NCI-H226 (cell line): ENCODE measurements at regions not wholly inside any gene's neighbourhood (a gene's known extent, or its start where the extent isn't known, plus 50 kb on each side); places are given as distances from the start of the nearest gene placed in this dataset.

Experiments
- DNase-seq: peaks from one replicate; pipeline ENCODE4 v3.0.0-alpha.2; 2015

DNA sequence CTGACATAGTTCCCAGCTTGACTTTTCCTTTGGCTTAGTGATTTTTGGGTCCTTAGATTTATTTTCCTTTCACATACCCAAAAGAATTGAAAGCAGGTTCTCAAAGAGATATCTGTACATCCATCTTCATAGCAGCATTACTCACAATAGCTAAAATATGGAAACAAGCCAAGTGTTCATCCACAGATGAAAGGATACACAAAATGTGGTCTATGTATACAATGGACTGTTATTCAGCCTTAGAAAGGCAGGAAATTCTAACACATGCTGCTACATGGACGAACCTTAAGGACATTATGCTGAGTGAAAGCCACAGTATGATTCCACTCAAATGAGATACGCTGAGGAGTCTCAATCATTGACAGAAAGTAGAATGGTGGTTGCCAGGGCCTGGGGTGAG, 171.8 kb downstream of the IGLL1 start:
- no peak for DNase-seq

DNA sequence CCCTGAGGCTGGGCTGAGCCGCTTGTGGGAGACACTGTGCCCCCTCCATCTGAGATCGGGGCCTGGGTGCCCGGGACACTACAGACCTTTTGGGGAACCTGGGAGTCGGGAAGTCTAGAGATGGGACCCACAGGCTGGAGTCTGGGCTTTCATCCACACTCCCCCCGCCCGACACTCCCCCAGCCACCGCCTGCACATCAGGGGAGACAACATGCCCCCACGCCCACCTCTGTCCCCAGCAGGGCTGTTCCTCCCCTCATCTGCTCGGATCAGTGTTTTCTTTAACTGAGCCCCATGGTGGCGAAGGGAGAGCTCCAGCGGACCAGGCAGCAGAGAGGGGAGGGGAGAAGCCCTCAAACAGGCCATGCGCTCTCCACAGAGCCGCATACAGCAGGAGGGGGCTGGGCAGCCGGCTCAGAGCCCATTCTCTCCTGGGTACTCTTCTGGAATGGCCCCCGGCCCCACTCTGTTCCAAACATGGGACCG, 174.7 kb downstream of the IGLL1 start:
- no peak for DNase-seq

DNA sequence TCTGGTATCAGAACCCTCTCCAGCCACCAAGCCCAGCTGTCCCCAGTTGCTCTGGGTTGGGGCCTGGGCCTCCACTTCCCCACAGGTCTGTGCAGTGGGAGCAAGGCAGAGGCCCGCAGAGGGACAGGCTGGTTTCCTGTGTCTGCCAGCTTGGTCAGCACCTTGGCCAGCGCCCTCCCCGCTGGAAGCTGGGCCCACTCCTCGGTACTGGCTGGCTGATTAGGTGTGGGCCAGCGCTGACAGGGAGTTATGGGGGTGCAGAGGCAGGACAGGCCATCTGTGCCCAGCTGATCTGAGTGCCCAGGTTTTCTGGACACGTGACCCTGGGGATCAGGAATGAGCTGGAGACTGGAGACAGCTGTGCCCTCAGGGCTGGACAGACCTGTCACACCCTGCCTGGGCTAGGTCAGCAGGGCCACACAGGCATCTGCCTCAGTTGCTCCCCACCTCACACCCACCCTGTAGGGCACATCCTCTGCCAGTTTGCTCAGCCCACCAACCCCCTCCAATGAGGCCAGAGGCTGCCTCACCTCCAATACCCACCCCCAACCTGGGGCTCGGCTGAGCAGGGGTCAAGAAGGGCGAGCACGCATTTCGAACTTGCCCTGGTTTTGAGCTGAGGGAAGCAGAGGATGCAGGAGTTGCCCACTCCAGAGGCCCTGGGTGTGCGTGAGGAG, 175.3 kb downstream of the IGLL1 start:
- no peak for DNase-seq

DNA sequence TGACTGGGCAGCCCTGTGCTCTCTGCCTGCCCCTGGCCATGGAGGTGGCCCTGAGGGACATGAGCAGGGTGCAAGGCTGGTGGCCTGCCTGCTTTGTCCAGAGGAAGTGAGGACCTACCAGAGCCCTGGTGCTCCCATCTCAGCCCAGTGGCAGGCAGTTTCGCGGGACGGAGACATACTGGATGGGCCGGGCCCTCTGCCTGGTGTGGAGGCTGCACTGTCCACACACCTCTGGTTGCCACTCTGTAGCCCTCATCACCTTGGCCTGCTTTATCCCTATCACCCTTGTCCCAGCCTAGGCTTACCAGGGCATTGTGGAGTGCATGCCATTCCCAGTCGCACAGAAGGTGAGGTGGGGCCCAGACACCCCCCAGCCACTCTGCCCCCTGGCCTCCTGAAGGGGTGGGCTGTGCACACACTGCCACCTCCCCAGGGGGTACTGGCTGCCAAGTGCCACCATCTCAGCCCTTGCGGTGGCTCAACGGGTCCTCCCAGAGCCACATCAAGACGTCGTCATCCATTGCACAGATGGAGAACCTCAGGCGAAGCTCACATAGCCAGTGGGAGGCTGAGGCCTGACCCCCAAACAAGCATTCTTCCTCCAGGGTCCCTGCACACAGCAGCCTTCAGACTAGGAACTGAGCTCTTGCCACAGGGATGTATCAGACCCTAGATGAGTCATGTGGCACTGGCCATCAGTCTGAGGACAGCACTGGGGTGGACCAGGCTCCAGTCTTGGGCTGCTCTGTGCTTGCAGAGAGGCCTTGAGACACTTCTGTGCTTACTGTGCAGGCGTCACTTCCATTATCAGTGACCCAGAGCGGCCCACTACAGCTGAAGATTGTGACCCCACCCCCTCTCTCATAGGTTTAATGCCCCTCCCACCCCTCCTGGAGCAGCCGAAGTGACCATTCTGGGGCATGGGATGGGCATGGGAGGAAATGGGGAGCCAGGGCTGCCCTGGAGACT, 176.1 kb downstream of the IGLL1 start:
- no peak for DNase-seq

DNA sequence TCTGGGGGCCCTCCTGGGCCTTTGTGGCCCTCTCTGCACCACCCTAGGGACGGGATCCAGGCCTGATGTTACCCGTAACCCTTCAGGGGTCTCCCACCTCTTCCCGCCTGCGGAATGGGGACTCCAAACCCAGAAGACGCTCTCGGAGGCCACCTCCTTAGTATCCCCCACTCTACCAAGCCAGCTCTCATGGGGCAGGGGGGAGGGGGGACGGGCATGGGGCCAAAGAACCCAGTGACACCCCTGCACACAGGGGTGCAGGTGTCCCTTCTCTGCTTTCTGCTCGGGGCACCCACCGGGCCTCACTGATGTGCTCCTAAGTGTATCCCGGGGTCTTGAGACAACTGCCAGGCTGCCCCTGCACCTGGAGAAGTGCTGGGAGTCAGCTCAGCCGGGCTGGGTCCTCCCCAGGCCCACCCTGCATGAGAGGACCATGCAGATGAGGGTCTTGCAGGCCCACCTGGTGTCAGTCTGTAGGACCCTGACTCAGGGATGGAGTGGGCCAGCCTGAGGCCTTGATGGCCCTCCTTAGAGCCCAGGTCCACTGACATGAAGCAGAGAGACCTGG, 176.9 kb downstream of the IGLL1 start:
- no peak for DNase-seq

DNA sequence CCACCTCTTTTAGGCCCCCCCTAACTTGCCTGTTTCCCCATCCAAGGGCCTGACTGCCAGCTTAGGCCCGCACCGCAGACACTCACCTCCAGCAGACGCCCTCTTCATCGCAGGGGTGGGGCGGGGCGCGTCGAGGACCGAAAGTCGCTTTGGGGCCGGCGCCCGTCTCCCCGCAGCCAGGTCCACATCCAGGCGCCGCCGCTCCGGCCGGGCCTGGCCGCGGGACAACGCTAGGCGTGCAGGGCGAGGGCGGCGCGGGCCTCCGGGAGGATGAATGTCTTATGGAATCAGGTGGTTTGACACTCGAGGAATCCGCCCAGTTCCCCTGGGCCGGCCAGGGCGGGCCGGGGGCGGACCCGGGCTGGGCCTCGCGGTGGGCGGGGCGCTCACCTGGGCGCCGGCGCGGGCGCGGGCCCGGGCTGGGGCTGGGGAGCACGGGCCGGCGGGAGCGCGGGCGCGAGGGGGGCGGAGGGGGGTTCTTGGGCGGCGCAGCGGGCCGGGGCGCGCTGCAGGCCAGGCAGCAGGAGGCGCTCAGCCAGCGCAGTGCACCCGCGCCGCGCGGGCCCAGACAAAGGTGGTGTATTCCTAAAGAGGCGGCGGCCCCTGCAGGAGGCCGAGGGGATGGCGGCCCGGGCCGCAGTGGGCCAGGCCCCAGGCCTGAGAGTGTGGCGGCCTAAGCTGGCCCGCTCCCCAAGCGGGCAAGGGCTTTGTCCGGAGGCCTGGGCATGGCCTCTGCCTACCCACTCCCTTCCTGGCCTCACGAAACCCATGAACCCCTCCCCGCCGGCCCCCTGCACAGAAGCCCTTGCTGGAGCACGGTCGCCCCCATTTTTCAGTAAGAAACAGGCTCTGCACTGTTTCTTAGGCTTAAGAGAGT, 177.6 kb downstream of the IGLL1 start:
- DNase-seq, result peak; percentile 60

DNA sequence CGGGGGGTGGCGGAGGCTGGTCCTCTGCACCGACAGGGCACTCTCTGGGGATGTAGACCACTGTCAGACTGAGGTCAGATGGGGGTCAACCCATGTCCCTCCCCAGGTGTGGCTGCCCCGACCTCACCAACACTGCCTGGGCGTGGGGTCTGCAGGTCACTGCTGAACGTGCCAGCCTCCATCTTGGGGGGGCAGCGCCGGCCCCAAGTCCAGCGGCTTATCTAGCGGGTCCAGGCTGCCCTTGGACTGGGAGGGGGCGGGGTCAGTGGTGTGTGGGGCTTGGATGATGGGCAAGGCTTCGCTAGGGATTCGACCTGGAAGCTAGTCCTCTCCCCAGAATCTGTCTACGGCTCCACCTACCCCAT, 178.2 kb downstream of the IGLL1 start:
- peak; percentile 54 for DNase-seq

DNA sequence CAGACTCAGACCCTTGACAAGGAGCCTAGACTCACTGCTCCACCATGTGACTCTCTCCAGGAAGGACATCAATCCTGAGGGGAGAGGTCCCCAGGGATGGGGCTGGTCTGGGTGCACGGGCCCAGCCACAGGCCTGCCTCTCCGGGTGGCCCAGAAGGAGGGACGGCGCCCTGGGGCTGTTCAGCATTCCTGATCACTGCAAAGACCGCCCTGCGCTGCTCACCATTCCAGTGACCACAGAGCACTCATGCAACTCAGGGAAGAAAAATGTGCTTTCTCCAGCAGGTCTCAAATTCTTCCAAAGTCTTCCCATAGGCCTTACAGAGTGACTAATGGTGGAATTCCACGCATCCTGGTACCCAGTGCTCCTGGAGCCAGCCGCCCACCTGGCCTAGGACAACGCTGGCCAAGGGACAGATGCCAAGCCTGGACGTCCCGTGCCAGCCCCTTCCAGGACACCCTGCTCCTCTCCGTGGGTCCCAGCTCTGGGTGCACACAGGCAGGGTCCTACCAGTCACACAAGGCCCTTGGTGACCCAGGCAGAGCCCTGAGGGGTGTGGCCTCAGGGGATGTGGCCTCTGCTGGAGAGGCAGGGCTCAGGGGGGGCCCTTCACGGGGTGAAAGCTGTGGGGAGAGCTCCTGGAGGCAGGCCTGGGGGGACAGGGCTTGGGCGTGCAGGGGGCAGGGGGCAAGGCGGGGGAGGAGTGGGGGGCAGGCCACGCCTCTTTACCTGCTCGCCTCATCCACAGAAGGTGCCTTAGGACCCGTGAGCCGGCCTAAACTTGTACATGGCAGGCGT, 178.8 kb downstream of the IGLL1 start:
- peak; percentile 86 for DNase-seq

DNA sequence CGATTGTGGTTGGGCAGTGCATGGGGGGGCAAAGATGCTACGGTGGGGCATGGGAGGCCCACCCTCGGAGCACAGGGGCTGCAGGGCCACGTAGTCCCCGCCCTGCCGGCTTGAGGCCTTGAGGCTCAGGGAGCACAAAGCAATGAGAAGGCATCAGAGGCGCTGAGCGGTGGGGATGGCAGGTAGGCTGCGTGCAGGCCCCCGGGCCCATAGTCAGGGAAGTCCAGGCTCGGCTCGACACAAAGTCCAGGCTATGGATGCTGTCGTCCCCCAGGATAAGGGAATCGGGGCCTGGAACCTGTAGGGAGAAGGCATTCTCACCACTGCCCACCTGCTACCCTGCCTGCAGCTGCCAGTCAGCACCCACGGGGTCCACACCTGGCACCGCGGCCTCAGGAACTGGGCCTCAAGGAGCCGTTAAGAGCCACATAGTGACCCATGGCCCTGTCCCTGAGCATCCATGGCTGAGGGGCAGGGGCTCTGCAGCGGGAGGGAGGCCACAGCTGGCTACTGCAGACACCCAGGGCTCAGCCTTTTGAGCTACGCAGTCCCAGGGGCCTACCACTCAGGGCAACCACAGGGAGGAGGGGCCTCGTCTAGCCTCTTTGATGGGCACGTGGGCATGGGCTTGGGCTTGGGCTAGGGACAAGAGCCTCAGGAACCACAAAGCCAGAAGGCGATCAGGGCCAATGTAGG, 179.7 kb downstream of the IGLL1 start:
- no peak for DNase-seq

DNA sequence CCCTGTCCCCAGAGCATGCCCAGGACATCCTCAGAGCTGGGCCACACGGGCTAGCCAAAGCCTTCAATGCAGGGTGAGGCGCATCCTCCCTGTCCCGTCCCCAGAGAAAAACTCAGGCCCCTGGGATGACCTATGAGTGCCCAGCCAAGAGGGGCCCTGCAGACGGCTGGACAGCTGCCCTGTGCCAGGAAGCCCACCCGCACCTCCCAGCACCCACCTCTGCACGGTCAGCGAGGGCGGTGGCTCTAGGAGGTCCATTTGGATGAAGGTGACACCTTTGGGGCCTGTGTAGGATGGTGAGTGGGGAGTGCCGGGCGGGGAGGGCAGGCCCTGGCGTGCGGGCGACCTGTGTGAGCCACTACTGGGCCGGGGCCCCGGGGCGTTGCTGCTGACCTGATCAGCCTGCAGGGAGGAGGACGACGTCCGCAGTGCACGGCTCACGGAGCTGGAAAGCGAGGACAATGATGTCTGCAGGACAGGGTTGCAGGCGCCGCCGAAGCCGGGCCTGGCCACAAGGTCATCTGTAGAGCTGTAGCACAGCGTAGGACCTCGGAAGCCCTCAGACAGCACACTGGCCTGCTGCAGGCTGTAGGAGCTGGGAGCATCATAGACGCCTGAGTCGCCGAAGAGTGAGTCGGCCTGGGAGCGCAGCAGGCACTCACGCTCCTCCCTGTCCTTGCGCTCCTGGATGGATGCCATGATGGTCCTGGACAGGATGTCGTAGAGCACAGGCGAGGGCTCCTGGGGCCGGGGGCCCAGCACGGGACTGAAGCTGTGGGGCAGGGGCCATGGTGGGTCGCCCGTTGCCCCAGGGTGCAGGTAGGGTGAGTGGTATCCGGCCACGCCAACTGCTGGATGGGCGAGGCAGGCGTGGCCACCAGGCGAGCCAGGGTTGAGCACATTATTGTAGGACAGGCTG, 180.5 kb downstream of the IGLL1 start:
- DNase-seq, result no peak

DNA sequence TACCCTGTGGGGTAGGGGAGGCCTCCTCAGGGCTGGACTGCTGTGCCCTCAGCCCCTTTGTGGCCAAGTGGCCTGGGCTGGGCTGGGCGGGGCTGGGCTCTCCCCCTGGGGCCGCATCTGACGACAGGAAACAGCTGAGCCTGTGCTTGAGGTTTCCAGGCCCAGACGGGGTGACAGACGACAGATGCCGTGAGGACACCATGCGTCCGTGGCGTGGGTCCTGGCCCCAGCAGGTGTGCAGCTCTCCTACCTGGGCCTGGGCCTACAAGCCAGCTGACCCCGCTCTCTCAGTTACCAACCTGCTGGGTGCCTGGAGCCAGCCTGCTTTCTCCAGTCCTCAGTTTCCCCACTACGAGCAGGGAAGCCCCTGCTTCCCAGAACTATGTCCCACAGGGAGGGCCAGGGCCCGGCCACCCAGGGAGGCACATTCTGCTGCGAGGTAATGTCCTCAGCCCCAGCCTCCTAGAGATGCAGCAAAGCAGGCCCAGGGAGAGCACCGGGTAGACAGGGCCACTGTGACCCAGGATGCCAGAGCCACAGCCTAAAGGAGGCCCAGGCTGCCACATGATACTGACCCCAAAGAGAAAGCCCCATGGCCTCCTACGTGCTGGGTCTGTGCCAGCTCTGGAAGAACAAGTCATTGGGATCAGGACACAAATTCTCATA, 181.3 kb downstream of the IGLL1 start:
- DNase-seq, result no peak

DNA sequence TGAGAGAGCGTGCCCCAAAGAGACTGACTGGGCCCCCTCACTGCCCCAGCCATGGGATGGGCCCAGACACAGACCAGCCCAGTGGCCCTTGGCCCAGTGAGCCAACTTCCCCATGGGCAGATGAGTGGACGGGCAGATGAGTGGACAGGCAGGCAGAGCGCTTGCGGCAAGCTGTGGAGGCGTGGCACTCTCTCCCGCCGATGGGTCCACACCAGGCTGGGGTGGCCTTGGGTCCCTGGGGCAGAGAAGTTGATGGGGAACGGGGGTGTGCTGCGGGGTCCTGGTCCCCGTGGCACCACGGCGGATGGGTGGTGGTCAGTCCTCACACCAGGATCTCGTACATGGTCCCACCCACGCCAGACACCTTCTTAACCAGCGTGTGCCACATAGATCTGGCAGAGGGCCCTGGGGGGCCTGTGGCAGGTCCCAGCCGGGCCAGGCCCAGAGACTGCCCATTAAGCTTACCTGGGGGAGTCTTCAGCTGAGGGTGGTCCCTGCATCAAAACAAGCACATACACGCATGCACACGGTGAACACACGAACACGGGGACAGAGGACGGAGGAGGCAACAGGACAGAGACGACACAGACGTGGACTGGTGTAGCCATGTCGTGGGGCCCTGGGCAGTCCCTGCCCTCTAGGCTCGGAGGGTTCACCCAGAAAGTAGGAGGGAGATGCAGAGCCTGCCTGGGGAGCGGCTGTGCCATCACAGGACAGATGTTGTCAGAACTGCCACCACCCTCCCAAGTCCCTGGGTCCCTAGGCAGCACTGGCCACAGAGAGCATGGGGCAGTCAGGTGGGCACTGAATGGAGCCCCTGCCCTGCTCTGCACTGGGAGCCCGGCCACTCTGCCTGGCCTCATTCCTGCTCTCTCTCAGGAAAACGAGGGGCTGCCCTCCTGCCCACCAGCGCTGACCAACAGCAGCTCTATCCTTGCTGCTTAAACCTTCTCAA, 182.2 kb downstream of the IGLL1 start:
- DNase-seq, result no peak

DNA sequence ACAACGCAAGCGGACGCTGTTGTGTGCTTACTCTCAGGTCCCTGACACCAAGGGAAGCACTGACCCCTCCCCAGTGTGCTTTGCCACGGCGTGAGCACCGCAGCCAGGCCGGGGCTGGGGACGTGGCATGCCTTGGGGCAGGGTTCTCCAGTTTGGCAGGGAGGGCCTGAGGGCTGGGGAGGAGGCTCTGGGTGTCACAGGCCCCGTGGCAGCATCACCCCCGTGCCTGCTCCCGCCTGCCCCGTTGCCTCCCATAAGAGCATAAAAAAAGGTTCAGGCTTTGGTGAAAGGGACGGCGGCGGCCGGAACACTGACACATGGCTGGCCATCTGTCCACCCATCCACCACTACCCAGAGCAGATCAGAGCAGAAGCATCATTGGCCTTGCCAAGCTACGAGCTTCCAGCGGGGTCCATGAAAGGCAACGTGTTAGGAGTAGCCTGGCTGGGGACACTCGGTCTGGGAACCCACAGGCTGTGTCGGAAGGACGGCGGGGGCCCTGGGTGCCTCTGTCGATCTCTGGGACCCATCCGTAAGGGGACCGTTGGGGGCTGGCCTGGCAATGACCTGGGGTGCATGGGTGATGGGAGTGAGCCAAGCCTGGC, 183.0 kb downstream of the IGLL1 start:
- DNase-seq, result no peak

DNA sequence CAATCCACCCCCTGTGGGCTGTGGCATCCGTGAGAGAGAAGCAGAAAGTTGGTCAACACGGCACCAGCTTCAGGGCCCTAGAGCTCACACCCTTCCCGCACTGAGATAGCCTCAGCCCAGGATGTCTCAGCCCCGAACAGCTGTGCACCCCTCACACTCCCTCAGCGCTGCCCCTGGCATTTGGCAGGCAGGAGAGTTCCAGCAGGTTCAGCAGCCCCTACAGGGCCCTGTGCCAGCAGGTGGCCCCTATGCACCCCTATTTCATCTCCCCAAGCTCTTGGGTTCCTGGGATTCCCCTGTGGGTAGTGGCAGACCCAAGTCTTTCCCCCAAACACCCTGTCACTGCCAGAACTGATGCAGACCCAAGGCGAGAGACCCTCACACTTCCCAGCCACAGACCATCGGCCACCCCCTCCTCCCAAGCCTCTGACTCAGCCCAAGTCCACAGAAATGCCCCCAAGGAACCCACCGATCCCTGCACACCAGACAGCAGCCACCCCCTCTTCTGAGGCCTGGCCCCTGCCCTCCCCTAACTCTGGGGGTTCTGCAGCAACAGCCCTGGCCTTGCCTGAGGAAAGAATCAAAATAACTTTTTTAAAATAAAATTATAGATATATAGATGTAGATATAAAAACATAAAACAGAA, 183.6 kb downstream of the IGLL1 start:
- DNase-seq, result no peak

DNA sequence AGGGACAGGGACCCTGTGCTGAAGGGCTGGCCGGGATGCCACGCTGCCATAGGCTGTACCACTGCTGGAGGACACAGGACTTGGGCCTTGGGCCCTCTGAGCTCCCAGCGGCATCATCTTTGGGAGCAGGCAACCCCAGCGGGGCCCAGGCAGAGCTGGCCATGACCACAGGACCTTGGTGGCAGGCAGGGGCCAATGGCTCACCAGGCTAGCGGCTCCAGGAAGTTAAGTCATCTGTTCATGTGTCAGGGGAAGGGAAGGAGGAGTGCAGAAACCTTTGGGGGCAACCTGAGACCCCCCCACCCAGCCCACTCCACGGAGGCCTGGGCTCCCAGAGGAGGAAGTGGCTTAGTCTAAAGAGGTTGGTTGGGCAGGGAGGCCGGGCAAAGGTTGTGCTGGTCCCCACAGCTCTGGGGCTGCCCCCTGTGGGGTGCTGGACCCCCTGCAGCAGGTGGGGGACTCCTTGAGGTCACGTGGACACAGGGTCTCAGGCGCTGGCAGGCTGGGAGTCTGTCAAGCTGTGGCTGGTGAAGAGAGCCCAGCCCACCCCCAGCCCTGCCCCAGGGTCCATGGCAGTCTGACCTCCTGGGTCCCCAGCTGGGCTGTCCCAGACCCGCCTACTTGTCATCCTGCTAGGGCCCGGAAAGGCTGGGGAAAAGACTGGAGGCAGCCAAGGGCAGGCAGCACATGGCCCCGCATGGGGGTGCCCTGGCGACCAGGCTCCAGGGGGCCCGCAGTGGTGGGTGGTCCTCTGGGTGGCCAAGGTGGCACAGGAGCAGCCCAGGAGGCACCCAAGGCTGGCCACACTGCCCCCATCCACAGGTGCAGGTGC, 184.3 kb downstream of the IGLL1 start:
- DNase-seq, result no peak
